SK-N-MC (cell line): ENCODE measurements at regions not wholly inside any gene's neighbourhood (a gene's known extent, or its start where the extent isn't known, plus 50 kb on each side); places are given as distances from the start of the nearest gene placed in this dataset.

Experiments used
- DNase-seq: peaks from one replicate; pipeline ENCODE4 v3.0.0-alpha.2; 2011; ENCODE audit warnings: low read depth, low spot score
- H3K27ac ChIP-seq: fragments of 200-600 bp; sonication (generic); 2 replicates; pipeline ENCODE4 v1.5.1; 2016; ENCODE audit warnings: mixed run types
- H3K36me3 ChIP-seq: fragments of 200-600 bp; sonication (generic); 2 replicates; pipeline ENCODE4 v1.6.1; 2017; ENCODE audit warnings: antibody characterized with exemption, low read length, mixed read lengths; ENCODE audit not compliant: insufficient read depth
- H3K4me3 ChIP-seq: fragments of 200-600 bp; sonication (generic); 2 replicates; pipeline ENCODE4 v1.5.1; 2016
- H3K9ac ChIP-seq: fragments of 200-600 bp; sonication (generic); 2 replicates; pipeline ENCODE4 v1.8.0; 2017; ENCODE audit warnings: mixed run types, mixed read lengths; ENCODE audit not compliant: insufficient read length
- H3K9me3 ChIP-seq: fragments of 200-600 bp; sonication (generic); 2 replicates; pipeline ENCODE4 v1.6.1; 2017; ENCODE audit warnings: low read depth, mild to moderate bottlenecking, antibody characterized with exemption, low read length, moderate library complexity, mixed read lengths
- EZH2 ChIP-seq: fragments of 200-600 bp; sonication (generic); IDR thresholded peaks from one replicate; pipeline ENCODE4 v1.6.1; 2017; ENCODE audit warnings: antibody characterized with exemption
- FOXP2 ChIP-seq: optimal IDR thresholded peaks from 2 replicates; pipeline ENCODE3; 2011; ENCODE audit warnings: mild to moderate bottlenecking, moderate library complexity; ENCODE audit not compliant: insufficient read depth; ENCODE audit errors: extremely low read length, control extremely low read depth
- POLR2AphosphoS5 ChIP-seq: IDR thresholded peaks from 2 replicates; pipeline ENCODE4 v1.6.1; 2012; ENCODE audit warnings: mild to moderate bottlenecking, low read depth, low read length, borderline replicate concordance

DNA sequence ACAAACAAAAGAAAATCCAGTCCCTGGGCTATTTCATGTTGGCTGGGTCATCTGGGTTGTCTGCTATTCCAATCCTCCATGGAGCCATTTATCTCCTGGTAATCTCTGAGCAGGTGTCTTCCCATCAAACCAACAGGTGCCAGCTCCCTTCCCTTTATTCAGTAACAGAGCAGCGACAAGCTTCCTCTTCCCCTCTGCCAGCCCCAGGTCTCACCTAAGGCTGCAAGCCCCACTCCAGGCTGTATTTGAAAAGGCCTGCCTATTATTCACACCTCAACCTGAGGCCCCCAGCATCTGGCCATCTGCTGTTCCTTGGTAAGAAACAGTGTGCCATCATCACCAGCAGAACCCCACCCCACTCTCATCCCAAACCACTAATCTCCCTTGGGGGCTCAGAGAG lies 436.2 kb downstream of the BUD13 start:
- Histone ChIP-seq H3K4me3 (no peak overlapping the region), H3K9ac (no peak overlapping the region), H3K9me3 (no peaks in the 10 kb centered on the region), H3K27ac (no peak overlapping the region), H3K36me3 (no peaks in the 10 kb centered on the region)
- no peak for DNase-seq
- TF ChIP-seq FOXP2, result no peak
- no peak for TF ChIP-seq EZH2
- TF ChIP-seq POLR2AphosphoS5, result no peak

GRCh38 chr11:116335891-116336290 lies 436.9 kb downstream of the BUD13 start:
- Histone ChIP-seq H3K9me3 (no peaks in the 10 kb centered on the region), H3K4me3 (no peak overlapping the region), H3K36me3 (no peaks in the 10 kb centered on the region), H3K9ac (no peak overlapping the region), H3K27ac (no peak overlapping the region)
- DNase-seq, result no peak
- no peak for TF ChIP-seq EZH2
- TF ChIP-seq FOXP2, result no peak
- no peak for TF ChIP-seq POLR2AphosphoS5

DNA sequence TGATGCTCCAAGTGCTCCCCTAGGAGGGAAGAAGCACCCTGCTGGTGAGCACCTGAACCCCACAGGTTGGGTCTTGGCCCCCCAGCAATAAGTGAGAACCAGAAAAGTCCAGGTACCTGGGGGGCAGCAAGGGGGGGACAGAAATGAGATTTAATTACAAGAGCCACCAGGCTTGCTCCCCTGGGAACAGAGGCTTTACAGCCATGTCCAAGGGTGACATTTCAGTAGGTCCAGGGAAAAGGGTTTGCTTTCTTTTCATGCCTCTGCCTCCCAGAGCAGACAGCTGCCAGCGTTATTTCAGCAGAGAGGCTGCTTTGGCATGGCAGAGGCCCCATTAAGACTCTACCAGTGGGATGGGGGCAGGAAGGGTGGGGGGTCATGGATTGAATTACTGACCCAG lies 437.7 kb downstream of the BUD13 start:
- TF ChIP-seq POLR2AphosphoS5, result no peak
- TF ChIP-seq FOXP2, result no peak
- TF ChIP-seq EZH2, result no peak
- H3K9ac ChIP-seq, result no peak overlapping the region
- no peak for DNase-seq
- no peak overlapping the region for H3K4me3 ChIP-seq
- H3K36me3 ChIP-seq, result no peaks in the 10 kb centered on the region
- H3K9me3 ChIP-seq, result no peaks in the 10 kb centered on the region
- no peak overlapping the region for H3K27ac ChIP-seq

GRCh38 chr11:116334596-116334995 lies 438.2 kb downstream of the BUD13 start:
- no peak for DNase-seq
- Histone ChIP-seq H3K9ac (no peak overlapping the region), H3K27ac (no peak overlapping the region), H3K9me3 (no peaks in the 10 kb centered on the region), H3K4me3 (no peak overlapping the region), H3K36me3 (no peaks in the 10 kb centered on the region)
- TF ChIP-seq POLR2AphosphoS5 (no peak), FOXP2 (no peak), EZH2 (no peak)

DNA sequence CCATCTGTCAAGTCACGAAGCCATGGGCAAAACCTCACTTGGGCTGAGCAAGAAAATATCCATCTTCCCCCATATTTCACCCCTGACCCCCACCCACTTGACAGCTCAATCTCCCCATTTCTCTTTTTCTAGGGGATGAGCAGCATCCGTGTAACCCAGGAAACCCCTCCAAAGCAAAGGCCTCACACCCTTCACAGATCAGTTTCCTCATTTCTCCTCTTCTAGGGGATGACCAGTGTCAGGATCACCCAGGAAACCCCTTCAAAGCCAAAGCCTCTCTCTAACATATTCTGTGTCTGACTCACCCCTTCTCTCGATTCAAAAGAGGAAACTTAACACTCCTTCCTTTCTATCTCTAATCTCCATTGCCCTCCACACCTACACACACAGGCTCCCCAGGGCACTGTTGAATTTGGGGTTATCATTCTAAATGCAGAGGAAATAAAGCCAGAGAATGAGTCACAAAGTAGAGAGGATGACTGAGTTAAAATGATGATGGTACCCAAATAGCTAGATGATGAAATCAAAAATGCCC lies 439.7 kb downstream of the BUD13 start:
- Histone ChIP-seq H3K9ac (no peak overlapping the region), H3K27ac (no peak overlapping the region), H3K36me3 (no peaks in the 10 kb centered on the region), H3K4me3 (no peak overlapping the region), H3K9me3 (no peaks in the 10 kb centered on the region)
- TF ChIP-seq EZH2, result no peak
- no peak for TF ChIP-seq FOXP2
- no peak for TF ChIP-seq POLR2AphosphoS5
- DNase-seq, result no peak

- H3K27ac ChIP-seq, result no peak overlapping the region
- H3K4me3 ChIP-seq, result no peak overlapping the region
- TF ChIP-seq POLR2AphosphoS5, result no peak
- no peak for TF ChIP-seq FOXP2
- no peak for TF ChIP-seq EZH2
These were observed 440.4 kb downstream of the BUD13 start for GRCh38 chr11:116332391-116332790.

GRCh38 chr11:116331381-116331780 lies 441.4 kb downstream of the BUD13 start:
- no peak overlapping the region for H3K27ac ChIP-seq
- no peak overlapping the region for H3K4me3 ChIP-seq
- no peak for DNase-seq
- H3K36me3 ChIP-seq, result no peaks in the 10 kb centered on the region
- no peaks in the 10 kb centered on the region for H3K9me3 ChIP-seq
- H3K9ac ChIP-seq, result no peak overlapping the region
- TF ChIP-seq POLR2AphosphoS5, result no peak

More at GRCh38 chr11:116332391-116332790, 440.4 kb downstream of the BUD13 start:
- Histone ChIP-seq H3K9ac (no peak overlapping the region), H3K9me3 (no peaks in the 10 kb centered on the region), H3K36me3 (no peaks in the 10 kb centered on the region)
- DNase-seq, result no peak

DNA sequence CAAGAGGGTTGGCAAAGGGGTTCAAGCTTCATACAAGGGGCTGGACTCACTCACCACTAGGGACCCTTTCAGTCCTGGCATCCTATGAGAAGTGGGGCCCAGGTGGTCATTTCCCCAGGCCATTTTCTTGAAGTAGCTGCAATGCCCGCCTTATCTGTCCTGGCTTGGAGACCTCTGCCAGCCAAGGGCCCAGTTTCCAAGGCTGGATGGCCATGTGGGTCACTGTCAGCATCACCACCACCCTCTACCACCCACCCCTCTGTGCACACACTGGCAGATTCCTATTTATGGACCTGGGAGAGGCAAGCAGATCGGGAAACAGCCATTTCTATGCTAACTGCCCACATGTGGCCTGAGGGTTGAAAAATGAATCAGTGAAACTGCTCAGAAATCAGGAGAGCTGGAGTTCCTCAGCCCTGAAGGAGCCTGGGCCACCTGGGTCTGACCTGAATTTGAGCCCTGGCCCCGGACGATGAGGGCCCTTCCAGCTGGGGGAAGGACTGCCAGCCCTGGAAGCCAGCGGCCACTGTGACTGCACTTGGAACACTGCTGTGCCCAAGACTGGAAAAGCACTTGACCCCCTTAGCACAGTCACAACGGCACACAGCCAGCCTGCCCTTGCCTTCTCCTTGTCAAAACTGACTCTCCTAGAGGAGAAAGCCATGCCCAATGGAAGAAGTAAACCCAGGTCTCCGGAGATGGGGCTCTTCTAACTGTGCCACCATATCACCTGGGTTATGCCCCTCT lies 442.2 kb downstream of the BUD13 start:
- no peak for DNase-seq
- H3K4me3 ChIP-seq, result no peak overlapping the region
- no peaks in the 10 kb centered on the region for H3K9me3 ChIP-seq
- H3K9ac ChIP-seq, result no peak overlapping the region
- TF ChIP-seq POLR2AphosphoS5, result no peak
- TF ChIP-seq EZH2, result no peak
- TF ChIP-seq FOXP2, result no peak
- no peak overlapping the region for H3K27ac ChIP-seq
- no peaks in the 10 kb centered on the region for H3K36me3 ChIP-seq

DNA sequence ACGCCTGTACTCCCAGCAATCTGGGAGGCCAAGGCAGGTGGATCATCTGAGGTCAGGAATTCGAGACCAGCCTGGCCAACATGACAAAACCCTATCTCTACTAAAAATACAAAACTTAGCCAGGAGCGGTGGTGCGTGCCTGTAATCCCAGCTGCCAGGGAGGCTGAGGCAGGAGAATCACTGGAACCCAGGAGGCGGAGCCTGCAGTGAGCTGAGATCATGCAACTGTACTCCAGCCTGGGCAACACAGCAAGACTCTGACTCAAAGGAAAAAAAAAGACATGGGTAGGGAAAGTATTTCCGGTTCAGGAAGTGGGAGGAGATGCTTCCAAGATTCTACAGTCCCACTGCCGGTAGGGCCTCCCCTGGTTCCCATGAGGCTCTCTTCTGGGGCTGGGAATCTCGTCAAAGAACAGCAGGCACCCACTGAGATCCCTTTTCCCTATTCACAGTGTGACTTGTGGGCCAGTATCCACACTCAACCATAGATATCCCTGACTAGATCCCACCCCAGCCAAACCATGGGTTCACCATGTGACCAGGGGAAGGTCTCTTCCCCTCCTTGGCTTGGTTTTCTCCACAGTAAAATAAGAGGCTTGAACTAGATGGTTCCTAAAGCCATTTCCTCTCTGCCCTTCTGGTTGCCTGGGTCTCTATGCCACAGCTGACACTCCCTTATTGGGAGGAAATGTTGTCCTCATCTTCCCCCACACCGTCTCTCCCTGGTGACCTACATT lies 443.3 kb downstream of the BUD13 start:
- Histone ChIP-seq H3K27ac (no peak overlapping the region), H3K4me3 (no peak overlapping the region), H3K9ac (no peak overlapping the region), H3K9me3 (no peaks in the 10 kb centered on the region), H3K36me3 (no peaks in the 10 kb centered on the region)
- TF ChIP-seq FOXP2 (no peak), POLR2AphosphoS5 (no peak), EZH2 (no peak)
- no peak for DNase-seq
